Activated naive CD4-positive, alpha-beta T cell treated with anti-CD3 and anti-CD28 coated beads for 36 hours (primary cell): ENCODE measurements at regions not wholly inside any gene's neighbourhood (a gene's known extent, or its start where the extent isn't known, plus 50 kb on each side); places are given as distances from the start of the nearest gene placed in this dataset.
"Not testable (repeated sequence)": the region's sequence is repeated elsewhere in the genome, so short reads cannot be mapped to it uniquely, and the experiment has no call there.

Experiments used
- CTCF ChIA-PET: fragments of 350-600 bp; sonication (Branson Sonifier 250); formaldehyde crosslinking; loops from one replicate; lab custom pipeline; 2021; ENCODE audit warnings: antibody characterized with exemption; lab: Charles Lee
- DNase-seq: peaks from one replicate; pipeline ENCODE4 v3.0.0-alpha.2; 2020
- H3K27ac Mint-ChIP-seq: one replicate; pipeline ENCODE4 v1.8.0; 2021; ENCODE audit warnings: mild to moderate bottlenecking, mixed read lengths
- H3K27me3 Mint-ChIP-seq: one replicate; pipeline ENCODE4 v1.8.0; 2021; ENCODE audit warnings: low read depth, mixed read lengths
- H3K36me3 Mint-ChIP-seq: one replicate; pipeline ENCODE4 v1.8.0; 2021; ENCODE audit warnings: low read depth, mixed read lengths
- H3K4me1 Mint-ChIP-seq: one replicate; pipeline ENCODE4 v1.8.0; 2021; ENCODE audit warnings: low read depth, mixed read lengths
- H3K4me3 Mint-ChIP-seq: one replicate; pipeline ENCODE4 v1.8.0; 2021; ENCODE audit warnings: mild to moderate bottlenecking, moderate library complexity, mixed read lengths
- H3K9me3 Mint-ChIP-seq: one replicate; pipeline ENCODE4 v1.8.0; 2021; ENCODE audit warnings: mixed read lengths
- intact Hi-C: fragments of 100-400 bp; cut with micrococcal nuclease; formaldehyde crosslinking; loops from one replicate; pipeline ENCODE4 v1.15.1; 2023

DNA sequence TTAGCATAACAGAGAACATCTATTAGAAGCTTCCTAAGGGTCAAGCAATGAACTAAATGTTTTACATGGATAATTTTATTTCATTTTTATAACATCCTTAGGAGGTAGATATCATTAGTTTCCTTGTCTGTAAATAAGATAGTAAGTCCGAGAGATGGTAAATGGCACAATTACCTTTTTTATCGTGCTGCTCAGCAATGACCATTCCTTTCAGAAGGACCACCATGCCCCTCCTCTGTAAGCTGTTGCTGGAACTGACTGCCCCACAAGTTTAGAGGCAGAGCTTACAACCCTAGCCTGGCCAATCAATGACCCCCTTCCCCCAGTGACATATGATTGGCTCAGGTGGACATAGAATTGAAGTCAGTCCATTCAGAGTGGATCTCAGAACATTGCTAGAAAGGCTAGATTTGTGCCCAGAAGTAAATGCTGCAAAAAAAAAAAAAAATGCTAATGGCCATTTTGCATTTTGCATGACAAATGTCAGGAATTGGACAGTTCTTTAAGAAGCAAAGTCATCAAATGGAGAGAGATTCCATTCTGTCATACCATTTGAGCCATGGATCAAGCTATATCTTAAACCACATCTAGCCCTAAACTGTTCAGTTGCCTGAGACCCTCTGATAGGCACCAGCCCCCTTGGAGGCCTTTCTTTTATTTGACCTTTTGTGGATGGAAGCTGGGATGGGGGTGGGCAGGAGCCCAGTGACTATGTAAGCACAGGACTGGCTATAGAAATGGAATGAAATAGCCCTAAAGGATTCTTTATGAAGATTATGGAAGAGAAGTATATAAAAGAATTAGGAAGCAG is 668.3 kb downstream of the UQCRFS1 start:
- Mint-ChIP-seq H3K9me3 (no peaks in the 10 kb centered on the region), H3K27ac (no peak overlapping the region), H3K36me3 (no peaks in the 10 kb centered on the region), H3K27me3 (no peaks in the 10 kb centered on the region), H3K4me1 (no peaks in the 10 kb centered on the region), H3K4me3 (no peak overlapping the region)
- CTCF ChIA-PET = interaction anchor here (0.6 kb wide), 1 partner anchor 338 kb away, joined by 5 read pairs; no protein-coding TSS in a partner anchor
- no peak for DNase-seq
- intact Hi-C loops = no loop called here

DNA sequence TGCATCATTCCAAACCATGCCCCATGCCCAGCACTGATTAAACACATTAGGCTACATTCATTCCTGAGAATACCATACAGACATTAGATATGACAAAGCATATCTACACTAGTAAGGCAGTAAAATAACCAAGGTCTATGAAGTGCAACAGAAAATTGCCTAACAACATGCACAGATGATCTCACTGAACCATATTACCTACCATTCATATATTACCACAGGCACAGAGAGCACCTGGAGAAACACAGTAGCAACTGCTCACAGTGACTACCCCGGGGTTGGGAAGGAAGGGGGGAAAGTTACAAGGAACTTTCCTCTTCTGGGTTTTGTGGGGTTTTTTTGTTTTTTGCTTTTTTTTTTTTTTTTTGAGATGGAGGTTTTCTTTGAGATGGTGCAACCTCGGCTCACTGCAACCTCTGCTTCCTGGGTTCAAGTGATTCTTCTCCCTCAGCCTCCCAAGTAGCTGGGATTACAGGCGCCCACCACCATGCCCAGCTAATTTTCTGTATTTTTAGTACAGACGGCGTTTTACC is 669.6 kb downstream of the UQCRFS1 start:
- no peak overlapping the region for H3K4me3 Mint-ChIP-seq
- CTCF ChIA-PET = no interaction called here
- DNase-seq = no peak
- no peaks in the 10 kb centered on the region for H3K4me1 Mint-ChIP-seq
- no peaks in the 10 kb centered on the region for H3K9me3 Mint-ChIP-seq
- no peaks in the 10 kb centered on the region for H3K27me3 Mint-ChIP-seq
- intact Hi-C loops = no loop called here
- no peaks in the 10 kb centered on the region for H3K36me3 Mint-ChIP-seq
- H3K27ac Mint-ChIP-seq = no peak overlapping the region

DNA sequence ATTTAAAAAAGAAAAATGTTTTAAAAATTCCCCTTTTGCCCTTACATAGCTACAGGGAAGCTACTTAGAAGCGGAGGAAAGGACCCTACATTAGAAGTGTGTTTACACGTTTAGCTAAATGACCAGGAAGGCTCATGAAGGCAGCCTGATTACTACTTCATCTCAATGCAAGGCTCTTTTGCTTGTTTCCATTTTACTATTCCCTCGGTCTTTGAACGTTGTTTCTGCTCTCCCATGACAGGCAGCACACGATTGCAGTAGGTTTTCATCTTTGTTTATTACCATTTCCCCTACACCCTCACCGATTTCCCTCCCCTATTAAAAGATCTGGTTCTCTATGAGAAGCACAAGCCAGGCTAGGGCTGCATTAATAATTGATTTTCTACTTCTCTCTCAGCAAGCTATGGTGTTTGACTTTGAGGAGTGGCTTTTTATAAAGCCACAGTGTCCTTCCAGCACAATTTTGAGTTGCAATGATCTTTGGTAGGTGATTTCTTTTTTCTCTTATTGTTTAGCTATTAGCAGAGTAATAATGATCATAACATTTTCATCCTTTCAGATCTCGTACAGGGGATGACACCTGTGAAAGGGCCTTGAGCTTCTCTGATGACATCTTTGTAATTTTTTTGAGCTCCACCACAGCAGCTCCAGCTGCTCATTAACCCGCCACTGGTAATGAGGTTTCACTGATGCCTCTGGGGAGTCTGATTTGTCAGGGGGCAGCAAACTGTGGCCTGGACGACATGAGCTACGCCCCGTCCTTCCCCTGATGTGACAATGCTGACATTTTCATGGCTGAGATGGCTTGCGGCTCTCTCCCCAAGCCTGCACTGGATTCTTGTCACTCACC is 670.3 kb downstream of the UQCRFS1 start:
- Mint-ChIP-seq H3K36me3 (no peaks in the 10 kb centered on the region), H3K4me1 (no peaks in the 10 kb centered on the region), H3K9me3 (peaks cover 5% of the 10 kb centered on the region), H3K27me3 (no peaks in the 10 kb centered on the region), H3K4me3 (no peak overlapping the region), H3K27ac (no peak overlapping the region)
- intact Hi-C loops = no loop called here
- CTCF ChIA-PET = no interaction called here
- no peak for DNase-seq

DNA sequence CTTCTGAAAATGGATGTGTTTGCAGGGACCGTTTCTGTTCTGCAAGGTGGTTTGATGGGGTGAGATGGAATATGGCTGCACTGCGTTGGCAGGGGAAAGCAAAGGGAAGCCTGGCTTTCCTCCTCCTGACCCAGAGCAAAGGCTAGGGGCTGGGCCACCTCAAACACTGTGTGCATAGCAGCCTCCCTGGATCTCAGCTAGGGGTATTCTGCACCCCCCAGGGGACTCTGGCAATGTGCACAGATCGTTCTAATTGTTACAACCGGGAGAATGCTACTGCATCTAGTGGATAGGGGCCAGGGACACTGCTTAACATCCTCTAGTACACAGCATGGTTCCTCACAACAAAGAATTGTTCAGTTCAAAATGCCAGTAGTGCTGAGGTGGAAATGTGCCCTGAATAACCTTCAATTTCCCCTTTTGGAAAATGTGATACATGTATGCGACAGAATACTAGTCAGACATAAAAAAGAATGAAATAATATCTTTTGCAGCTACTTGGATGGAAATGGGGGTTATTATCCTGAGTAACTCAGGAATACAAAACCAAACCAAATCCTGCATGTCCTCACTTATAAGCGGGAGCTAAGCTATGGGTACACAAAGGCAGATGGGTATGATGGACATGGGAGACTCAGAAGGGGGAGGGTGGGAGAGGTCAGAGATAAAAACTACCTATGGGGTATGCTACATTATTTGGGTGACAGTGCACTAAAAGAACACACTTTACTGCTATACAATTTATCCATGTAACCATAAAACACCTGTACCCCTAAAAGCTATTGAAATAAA is 671.2 kb downstream of the UQCRFS1 start:
- H3K27me3 Mint-ChIP-seq = no peaks in the 10 kb centered on the region
- H3K4me1 Mint-ChIP-seq = no peaks in the 10 kb centered on the region
- CTCF ChIA-PET = no interaction called here
- no peaks in the 10 kb centered on the region for H3K36me3 Mint-ChIP-seq
- H3K4me3 Mint-ChIP-seq = no peak overlapping the region
- intact Hi-C loops = no loop called here
- no peak for DNase-seq
- peaks cover 9% of the 10 kb centered on the region for H3K9me3 Mint-ChIP-seq
- H3K27ac Mint-ChIP-seq = no peak overlapping the region

DNA sequence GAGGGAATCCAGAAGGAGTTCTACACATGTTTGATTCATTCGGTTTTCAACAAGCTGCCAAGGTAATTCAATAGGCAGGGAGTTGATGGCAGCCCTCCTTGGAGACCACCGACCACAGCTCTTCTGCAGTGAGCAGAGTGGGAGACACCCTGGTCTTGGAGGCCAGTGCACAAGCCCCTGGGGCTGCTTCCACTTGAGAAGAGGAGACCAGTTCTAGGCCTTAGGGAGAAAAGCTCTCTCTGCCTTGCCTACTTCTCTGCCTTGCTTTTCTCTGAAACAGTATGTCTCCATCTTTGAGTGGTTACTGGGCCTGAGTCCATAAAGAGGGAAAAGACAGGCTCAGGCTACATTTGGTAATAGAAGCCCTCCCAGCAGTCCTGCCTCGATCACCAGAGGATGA is 671.9 kb downstream of the UQCRFS1 start:
- H3K4me3 Mint-ChIP-seq = no peak overlapping the region
- H3K36me3 Mint-ChIP-seq = no peaks in the 10 kb centered on the region
- H3K27me3 Mint-ChIP-seq = no peaks in the 10 kb centered on the region
- H3K4me1 Mint-ChIP-seq = no peaks in the 10 kb centered on the region
- no peak overlapping the region for H3K27ac Mint-ChIP-seq
- CTCF ChIA-PET = no interaction called here
- DNase-seq = no peak
- intact Hi-C loops = no loop called here
- peaks cover 9% of the 10 kb centered on the region for H3K9me3 Mint-ChIP-seq

DNA sequence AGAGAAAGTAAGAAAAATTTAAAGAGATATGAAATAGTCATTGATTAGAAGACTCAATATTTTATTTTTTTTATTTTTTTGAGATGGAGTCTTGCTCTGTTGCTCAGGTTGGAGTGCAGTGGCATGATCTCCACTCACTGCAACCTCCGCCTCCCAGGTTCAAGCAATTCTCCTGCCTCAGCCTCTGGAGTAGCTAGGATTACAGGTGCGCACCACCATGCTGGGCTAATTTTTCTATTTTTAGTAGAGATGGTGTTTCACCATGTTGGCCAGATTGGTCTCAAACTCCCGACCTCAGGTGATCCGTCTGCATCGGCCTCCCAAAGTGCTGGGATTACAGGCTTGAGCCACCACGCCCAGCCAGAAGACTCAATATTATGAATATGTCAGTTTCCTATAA is 672.6 kb downstream of the UQCRFS1 start:
- DNase-seq, intact Hi-C loops, H3K27me3 Mint-ChIP-seq, H3K4me1 Mint-ChIP-seq, CTCF ChIA-PET, H3K27ac Mint-ChIP-seq, H3K4me3 Mint-ChIP-seq, H3K36me3 Mint-ChIP-seq: not testable (repeated sequence)
- H3K9me3 Mint-ChIP-seq = peaks cover 12% of the 10 kb centered on the region

DNA sequence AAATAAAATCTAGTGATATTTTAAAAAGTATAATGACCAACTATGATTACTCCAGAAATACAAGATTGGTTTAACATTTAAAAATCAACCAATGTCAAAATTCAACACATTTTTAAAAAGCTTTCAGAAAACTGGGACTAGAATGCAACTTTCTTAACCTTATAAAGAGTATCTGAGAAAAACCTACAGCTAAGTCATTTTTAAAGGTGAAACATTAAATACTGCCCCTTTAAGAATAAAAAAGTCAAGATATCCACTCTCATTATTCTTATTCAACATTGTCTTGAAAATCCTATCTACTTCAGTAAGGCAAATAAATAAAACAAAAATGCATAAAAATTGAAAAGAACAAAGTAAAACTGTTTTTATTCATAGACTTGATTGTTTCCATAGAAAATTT is 673.2 kb downstream of the UQCRFS1 start:
- CTCF ChIA-PET = no interaction called here
- intact Hi-C loops = no loop called here
- no peaks in the 10 kb centered on the region for H3K36me3 Mint-ChIP-seq

DNA sequence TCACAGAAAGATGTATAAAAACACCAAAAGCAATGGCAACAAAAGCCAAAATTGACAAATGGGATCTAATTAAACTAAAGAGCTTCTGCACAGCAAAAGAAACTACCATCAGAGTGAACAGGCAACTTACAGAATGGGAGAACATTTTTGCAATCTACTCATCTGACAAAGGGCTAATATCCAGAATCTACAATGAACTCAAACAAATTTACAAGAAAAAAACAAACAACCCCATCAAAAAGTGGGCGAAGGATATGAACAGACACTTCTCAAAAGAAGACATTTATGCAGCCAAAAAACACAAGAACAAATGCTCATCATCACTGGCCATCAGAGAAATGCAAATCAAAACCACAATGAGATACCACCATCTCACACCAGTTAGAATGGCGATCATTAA is 674.4 kb downstream of the UQCRFS1 start:
- H3K4me1 Mint-ChIP-seq, intact Hi-C loops, H3K4me3 Mint-ChIP-seq, CTCF ChIA-PET, H3K27ac Mint-ChIP-seq, DNase-seq, H3K27me3 Mint-ChIP-seq, H3K36me3 Mint-ChIP-seq: not testable (repeated sequence)
- peaks cover 12% of the 10 kb centered on the region for H3K9me3 Mint-ChIP-seq

More for the DNA sequence above, 673.2 kb downstream of the UQCRFS1 start:
- no peak overlapping the region for H3K4me3 Mint-ChIP-seq
- DNase-seq = no peak
- no peaks in the 10 kb centered on the region for H3K27me3 Mint-ChIP-seq
- H3K27ac Mint-ChIP-seq = no peak overlapping the region
- H3K9me3 Mint-ChIP-seq = peaks cover 12% of the 10 kb centered on the region
- no peaks in the 10 kb centered on the region for H3K4me1 Mint-ChIP-seq

DNA sequence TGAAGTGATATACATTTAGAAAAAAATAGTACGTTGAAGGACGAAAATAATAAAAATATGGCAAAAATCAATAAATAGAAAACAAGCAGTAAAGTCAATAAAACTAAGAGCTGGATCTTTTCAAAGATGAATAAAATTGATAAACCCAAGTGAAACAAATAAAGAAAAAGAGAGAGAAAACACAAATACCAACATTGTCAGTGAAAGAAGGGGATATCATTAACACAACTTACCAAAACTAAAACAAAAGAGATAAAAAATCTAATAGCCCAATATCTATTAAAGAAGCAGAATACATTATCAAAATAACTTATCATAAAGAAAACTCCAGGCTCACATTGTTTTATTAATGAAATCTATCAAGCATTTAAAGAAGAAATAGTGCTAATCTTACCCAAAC is 675.1 kb downstream of the UQCRFS1 start:
- CTCF ChIA-PET = no interaction called here
- DNase-seq = no peak
- Mint-ChIP-seq H3K36me3 (no peaks in the 10 kb centered on the region), H3K4me3 (no peak overlapping the region), H3K27ac (no peak overlapping the region), H3K4me1 (no peaks in the 10 kb centered on the region), H3K27me3 (no peaks in the 10 kb centered on the region), H3K9me3 (peaks cover 12% of the 10 kb centered on the region)
- intact Hi-C loops = no loop called here

DNA sequence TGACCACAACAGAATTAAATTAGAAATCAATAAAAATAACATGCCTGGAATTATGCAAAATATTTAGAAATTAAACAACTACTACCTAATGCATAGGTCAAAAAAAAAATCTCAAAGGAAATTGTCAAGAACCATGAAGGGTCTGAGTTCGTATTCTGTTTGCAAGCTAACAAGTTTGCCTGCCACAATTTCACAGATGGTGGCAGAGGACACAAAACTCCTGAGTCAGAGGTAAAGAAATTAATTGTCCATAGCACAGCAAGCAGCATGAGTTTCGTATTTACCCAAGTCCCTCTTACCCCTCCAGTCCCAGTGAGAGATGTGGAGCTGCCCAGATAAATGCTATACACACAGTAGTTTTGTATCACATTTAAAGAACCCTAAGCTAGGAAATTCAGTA is 675.9 kb downstream of the UQCRFS1 start:
- intact Hi-C loops = no loop called here
- no peak for DNase-seq
- Mint-ChIP-seq H3K36me3 (no peaks in the 10 kb centered on the region), H3K27me3 (no peaks in the 10 kb centered on the region), H3K9me3 (peaks cover 15% of the 10 kb centered on the region), H3K4me3 (no peak overlapping the region), H3K4me1 (no peaks in the 10 kb centered on the region), H3K27ac (no peak overlapping the region)
- CTCF ChIA-PET = interaction anchor here (0.8 kb wide), 1 partner anchor 9 kb away, joined by 3 read pairs; no protein-coding TSS in a partner anchor

DNA sequence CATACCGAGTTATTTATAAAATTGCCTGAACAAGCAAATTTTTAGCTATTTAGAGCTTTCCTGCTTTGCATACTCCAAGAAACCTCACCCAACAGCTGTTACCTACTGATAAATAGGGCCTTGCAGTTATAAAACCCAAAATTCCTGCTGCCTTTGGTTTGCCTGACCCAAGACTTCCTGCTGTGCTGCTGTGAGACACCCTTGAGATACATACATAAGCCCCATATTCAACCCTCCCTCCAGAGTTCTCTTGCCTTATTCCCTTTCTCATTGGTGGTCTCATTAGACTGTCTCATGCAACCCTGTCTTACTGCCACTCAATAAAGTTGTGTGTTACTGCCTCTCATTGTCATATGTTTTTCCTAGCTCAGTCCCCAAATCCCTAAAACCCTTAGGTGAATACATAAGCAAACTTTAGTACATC is 677.6 kb downstream of the UQCRFS1 start:
- no peak overlapping the region for H3K27ac Mint-ChIP-seq
- H3K27me3 Mint-ChIP-seq = no peaks in the 10 kb centered on the region
- H3K9me3 Mint-ChIP-seq = peaks cover 15% of the 10 kb centered on the region
- no peaks in the 10 kb centered on the region for H3K36me3 Mint-ChIP-seq
- DNase-seq = no peak
- H3K4me1 Mint-ChIP-seq = no peaks in the 10 kb centered on the region
- CTCF ChIA-PET = no interaction called here
- H3K4me3 Mint-ChIP-seq = no peak overlapping the region
- intact Hi-C loops = no loop called here

DNA sequence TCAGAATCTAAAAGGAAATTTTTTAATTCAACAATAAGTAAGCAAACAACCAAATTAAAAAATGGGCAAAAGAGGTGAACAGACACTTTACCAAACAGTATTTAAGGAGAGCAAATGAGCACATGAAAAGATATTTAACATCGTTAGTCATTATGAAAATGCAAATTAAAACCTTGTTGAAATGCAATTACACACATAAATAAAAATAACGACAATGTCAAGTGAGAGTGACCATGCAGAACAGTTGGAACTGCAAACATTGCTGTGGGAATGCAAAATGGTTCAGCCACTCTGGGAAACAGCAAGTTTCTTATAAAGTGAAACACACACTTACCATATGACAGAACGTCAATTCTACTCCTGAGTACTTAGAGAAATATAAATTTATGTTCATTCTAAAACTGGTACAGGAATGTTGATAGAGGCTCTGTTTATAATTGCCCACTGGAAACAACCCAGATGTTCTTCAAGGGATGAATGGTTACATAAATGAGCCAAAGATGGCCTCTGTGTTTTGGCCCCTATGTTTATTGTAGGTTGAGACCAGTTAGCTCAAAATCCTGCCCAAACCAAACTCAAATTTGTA is 678.1 kb downstream of the UQCRFS1 start:
- peaks cover 15% of the 10 kb centered on the region for H3K9me3 Mint-ChIP-seq
- H3K27ac Mint-ChIP-seq = no peak overlapping the region
- no peak for DNase-seq
- no peaks in the 10 kb centered on the region for H3K36me3 Mint-ChIP-seq
- CTCF ChIA-PET = no interaction called here
- H3K27me3 Mint-ChIP-seq = no peaks in the 10 kb centered on the region
- intact Hi-C loops = no loop called here
- no peak overlapping the region for H3K4me3 Mint-ChIP-seq
- no peaks in the 10 kb centered on the region for H3K4me1 Mint-ChIP-seq
